Activated naive CD8-positive, alpha-beta T cell treated with anti-CD3 and anti-CD28 coated beads, Interleukin-2, amount 10 ng/mL, durations not matched to agents 7 days and 5 days (primary cell): ENCODE measurements at regions not wholly inside any gene's neighbourhood (a gene's known extent, or its start where the extent isn't known, plus 50 kb on each side); places are given as distances from the start of the nearest gene placed in this dataset.

Source experiments
- ATAC-seq: fragments of 150-1000 bp; cut with Tn5 transposase; one replicate; pipeline ENCODE4 v1.10.0; 2021; ENCODE audit warnings: low read depth, moderate library complexity
- POLR2A ChIA-PET: fragments of 350-600 bp; sonication (Branson Sonifier 250); formaldehyde crosslinking; loops from one replicate; lab custom pipeline; 2021; ENCODE audit warnings: antibody characterized with exemption; lab: Charles Lee
- DNase-seq: peaks from one replicate; pipeline ENCODE4 v3.0.0; 2021
- H3K27ac Mint-ChIP-seq: one replicate; pipeline ENCODE4 v1.8.0; 2022; ENCODE audit warnings: mild to moderate bottlenecking, mixed read lengths
- H3K27me3 Mint-ChIP-seq: one replicate; pipeline ENCODE4 v1.8.0; 2022; ENCODE audit warnings: mild to moderate bottlenecking, moderate library complexity, mixed read lengths
- H3K36me3 Mint-ChIP-seq: one replicate; pipeline ENCODE4 v1.8.0; 2021; ENCODE audit warnings: mild to moderate bottlenecking, mixed read lengths
- H3K4me1 Mint-ChIP-seq: one replicate; pipeline ENCODE4 v1.8.0; 2021; ENCODE audit warnings: mixed read lengths
- H3K4me3 Mint-ChIP-seq: one replicate; pipeline ENCODE4 v1.8.0; 2022; ENCODE audit warnings: mild to moderate bottlenecking, moderate library complexity, mixed read lengths
- H3K9me3 Mint-ChIP-seq: one replicate; pipeline ENCODE4 v1.8.0; 2021; ENCODE audit warnings: mixed read lengths

DNA sequence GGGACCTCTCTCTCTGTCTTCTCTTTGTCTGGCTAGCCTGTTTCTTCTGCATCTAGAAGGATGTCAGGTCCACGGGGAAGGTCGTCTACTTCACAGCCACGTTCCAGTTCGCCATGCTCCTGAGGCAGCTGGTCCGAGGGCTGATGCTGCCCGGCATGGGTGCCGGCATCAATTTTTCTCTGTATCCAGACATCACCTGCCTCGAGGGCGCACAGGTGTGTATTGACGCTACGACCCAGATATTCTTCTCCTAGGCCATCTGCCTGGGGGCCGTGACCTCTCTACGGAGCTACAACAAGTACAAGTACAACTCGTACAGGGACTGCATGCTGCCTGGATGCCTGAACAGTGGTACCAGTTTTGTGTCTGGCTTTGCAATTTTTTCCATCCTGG, 841.6 kb upstream of the TMPRSS15 start:
- ATAC-seq, result no peak
- no peaks in the 10 kb centered on the region for H3K4me1 Mint-ChIP-seq
- H3K27ac Mint-ChIP-seq, result no peak overlapping the region
- H3K27me3 Mint-ChIP-seq, result no peaks in the 10 kb centered on the region
- no peaks in the 10 kb centered on the region for H3K36me3 Mint-ChIP-seq
- POLR2A ChIA-PET, result no interaction called here
- peaks cover 8% of the 10 kb centered on the region for H3K9me3 Mint-ChIP-seq
- DNase-seq, result no peak
- no peak overlapping the region for H3K4me3 Mint-ChIP-seq

DNA sequence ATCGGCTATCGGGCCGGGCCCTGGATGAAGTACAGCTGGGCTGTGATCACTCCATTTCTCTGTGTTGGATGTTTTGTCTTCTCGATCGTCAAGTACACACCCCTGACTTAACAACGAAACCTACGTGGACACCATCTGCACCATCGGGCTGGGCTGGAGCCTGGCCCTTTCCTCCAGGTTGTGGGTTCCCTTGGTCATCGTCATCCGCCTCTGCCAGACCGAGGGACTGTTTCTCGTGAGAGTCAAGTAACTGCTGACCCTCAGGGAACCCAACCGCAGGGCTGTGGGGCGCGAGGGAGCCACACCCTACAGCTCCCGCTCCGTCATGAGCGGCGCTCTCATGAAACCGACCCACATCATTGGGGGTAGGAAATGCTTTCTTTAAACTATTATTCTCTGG, 842.4 kb upstream of the TMPRSS15 start:
- Mint-ChIP-seq H3K4me1 (no peaks in the 10 kb centered on the region), H3K27ac (no peak overlapping the region), H3K36me3 (no peaks in the 10 kb centered on the region), H3K4me3 (no peak overlapping the region), H3K9me3 (peaks cover 14% of the 10 kb centered on the region), H3K27me3 (no peaks in the 10 kb centered on the region)
- ATAC-seq (no peak), DNase-seq (no peak)
- POLR2A ChIA-PET, result no interaction called here

DNA sequence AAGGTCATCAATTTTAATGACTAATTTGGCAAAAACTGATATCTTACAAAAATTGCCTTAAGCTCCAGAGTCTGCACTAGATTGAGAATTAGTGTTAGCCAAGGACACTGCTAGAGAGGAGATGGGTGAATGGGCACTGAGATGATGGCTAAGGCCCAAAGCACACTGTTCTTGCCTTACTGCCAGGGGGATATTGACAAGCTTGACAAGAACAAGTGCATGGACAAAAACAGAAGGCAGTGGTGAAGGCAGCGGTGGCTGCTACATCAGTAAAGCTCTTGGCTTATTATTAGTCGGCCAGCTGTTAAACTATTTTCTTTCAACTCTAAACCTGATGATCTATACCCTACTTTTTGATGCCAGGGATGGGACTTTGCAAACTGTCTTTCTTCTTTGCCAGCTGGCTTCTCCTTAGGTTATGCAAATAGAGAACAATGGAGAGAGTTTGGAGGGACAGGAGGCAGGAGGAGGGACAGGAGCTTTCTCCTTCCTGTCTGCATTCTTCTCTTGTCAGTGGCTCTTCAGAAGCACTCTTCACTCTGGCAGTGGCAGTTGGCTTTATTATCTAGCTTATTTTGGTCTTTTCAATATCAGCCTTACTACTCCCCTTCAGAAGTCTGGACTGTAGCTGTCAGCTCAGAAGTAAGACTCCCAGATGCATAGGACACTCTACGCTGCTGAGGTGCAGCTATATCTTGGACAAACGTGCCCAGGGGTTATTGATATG, 853.5 kb upstream of the TMPRSS15 start:
- POLR2A ChIA-PET, result no interaction called here
- H3K36me3 Mint-ChIP-seq, result no peaks in the 10 kb centered on the region
- H3K9me3 Mint-ChIP-seq, result no peaks in the 10 kb centered on the region
- H3K27me3 Mint-ChIP-seq, result no peaks in the 10 kb centered on the region
- ATAC-seq (no peak), DNase-seq (no peak)
- H3K4me1 Mint-ChIP-seq, result no peaks in the 10 kb centered on the region
- H3K27ac Mint-ChIP-seq, result no peak overlapping the region
- no peak overlapping the region for H3K4me3 Mint-ChIP-seq

DNA sequence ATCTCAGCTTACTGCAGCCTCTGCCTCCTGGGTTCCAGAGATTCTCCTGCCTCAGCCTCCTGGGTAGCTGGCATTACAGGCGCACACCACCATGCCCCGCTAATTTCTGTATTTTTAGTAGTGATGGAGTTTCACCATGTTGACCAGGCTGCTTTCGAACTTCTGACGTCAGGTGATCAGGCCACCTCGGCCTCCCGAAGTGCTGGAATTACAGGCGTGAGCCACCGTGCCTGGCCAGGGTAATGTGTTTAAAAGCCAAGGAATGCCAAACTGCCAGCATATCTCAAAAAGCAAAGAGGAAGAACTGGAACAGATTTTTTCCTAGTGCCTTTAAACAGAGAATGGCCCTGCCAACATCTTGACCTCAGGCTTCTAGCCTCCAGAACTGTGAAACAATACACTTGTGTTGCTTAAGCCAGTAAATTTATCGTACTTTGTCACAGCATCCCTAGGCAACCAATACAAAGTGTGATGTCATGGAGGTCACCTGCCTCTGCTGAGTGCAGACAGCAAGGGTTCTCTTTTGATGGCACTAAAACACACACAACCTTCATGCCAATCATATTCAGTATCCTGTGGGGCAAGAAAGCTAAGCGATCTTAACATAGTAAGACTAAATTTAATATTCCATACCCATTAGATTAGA, 858.3 kb upstream of the TMPRSS15 start:
- no peaks in the 10 kb centered on the region for H3K9me3 Mint-ChIP-seq

DNA sequence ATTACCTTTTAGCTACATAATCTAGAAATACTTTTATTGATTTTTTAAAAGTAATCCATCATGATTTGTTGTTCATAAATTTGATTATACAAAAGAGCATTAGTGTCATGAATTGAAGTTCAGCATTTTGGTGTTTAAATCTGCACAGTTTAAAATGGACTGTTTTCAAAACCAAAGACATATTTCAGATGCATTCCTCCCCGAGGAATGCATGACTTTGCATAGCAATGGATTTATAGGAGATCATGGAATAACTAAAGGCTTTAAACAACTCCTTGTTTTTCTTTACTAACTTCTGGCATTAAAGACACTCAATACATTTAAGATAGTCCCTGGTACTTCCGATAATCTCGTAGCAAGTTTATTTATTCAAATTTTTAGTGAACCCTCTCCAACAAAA, 863.1 kb upstream of the TMPRSS15 start:
- H3K27me3 Mint-ChIP-seq, result no peaks in the 10 kb centered on the region
- no peak overlapping the region for H3K27ac Mint-ChIP-seq
- no peak overlapping the region for H3K4me3 Mint-ChIP-seq
- H3K9me3 Mint-ChIP-seq, result no peaks in the 10 kb centered on the region
- ATAC-seq (no peak), DNase-seq (no peak)
- no peaks in the 10 kb centered on the region for H3K4me1 Mint-ChIP-seq
- H3K36me3 Mint-ChIP-seq, result no peaks in the 10 kb centered on the region
- POLR2A ChIA-PET, result no interaction called here

More for the DNA sequence above, 858.3 kb upstream of the TMPRSS15 start:
- no peaks in the 10 kb centered on the region for H3K27me3 Mint-ChIP-seq
- H3K27ac Mint-ChIP-seq, result no peak overlapping the region
- no peaks in the 10 kb centered on the region for H3K36me3 Mint-ChIP-seq
- POLR2A ChIA-PET, result no interaction called here
- no peak overlapping the region for H3K4me3 Mint-ChIP-seq
- DNase-seq (no peak), ATAC-seq (no peak)
- no peaks in the 10 kb centered on the region for H3K4me1 Mint-ChIP-seq

DNA sequence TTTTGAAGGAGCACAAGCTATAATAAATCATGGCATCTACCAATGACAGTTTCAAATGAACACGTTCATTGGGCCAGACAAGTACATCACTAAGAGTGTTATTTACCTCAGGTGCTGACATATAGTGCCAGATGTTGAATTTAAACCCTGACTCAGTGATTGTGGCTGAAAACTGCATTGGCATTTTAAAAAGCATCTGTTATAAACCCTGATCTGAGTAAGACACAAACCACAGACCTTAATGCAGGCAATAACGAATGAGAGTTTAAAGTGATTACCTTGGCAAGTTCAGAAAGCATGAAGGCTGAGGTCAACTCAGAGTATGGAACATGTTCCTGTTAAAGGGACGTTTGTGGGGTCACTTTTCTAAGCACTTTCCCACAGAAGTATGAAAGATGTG, 865.1 kb upstream of the TMPRSS15 start:
- no peaks in the 10 kb centered on the region for H3K27me3 Mint-ChIP-seq
- POLR2A ChIA-PET, result no interaction called here
- no peaks in the 10 kb centered on the region for H3K36me3 Mint-ChIP-seq
- no peak for ATAC-seq
- H3K27ac Mint-ChIP-seq, result no peak overlapping the region
- no peak overlapping the region for H3K4me3 Mint-ChIP-seq
- DNase-seq, result no peak
- H3K9me3 Mint-ChIP-seq, result no peaks in the 10 kb centered on the region
- no peaks in the 10 kb centered on the region for H3K4me1 Mint-ChIP-seq

DNA sequence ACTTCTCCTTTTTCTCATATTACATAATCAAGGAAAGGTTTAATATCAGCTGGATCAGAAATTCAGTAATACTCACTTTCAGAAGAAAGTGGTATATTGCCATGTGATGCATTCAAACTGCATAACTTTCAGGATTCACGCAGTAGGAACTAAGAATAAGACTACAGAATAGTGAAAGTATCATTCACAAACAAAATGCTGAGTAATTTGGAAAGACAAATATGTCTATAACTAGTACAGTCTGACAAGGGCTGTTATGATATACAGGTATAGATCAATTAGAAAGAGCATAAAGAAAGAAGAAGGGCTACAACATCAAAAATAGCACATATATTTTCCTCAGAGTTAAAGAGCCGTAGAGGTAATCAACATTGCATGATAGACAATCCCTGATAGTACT, 871.5 kb upstream of the TMPRSS15 start:
- no peaks in the 10 kb centered on the region for H3K27me3 Mint-ChIP-seq
- ATAC-seq (no peak), DNase-seq (no peak)
- no peak overlapping the region for H3K4me3 Mint-ChIP-seq
- no peaks in the 10 kb centered on the region for H3K9me3 Mint-ChIP-seq
- POLR2A ChIA-PET, result no interaction called here
- H3K27ac Mint-ChIP-seq, result no peak overlapping the region
- H3K4me1 Mint-ChIP-seq, result no peaks in the 10 kb centered on the region
- H3K36me3 Mint-ChIP-seq, result no peaks in the 10 kb centered on the region

DNA sequence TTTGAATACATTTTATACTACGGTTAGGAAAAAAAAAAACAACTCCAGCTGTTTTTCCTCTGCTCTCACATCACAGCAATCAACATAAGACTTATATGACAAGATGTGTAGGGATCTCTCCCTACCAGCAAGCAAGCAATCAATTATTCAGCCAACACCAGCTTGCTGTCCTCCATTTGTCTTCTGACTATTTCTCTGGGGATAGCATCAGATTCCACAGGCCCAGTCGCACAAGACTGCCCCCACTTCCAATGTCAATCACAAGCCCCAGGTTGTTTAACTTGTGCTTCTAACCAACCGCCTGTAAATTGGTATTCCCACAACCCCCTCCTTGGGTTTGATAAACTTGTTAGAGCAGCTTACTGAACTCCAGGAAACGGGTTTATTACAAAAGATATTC, 873.1 kb upstream of the TMPRSS15 start:
- DNase-seq (no peak), ATAC-seq (no peak)
- H3K36me3 Mint-ChIP-seq, result no peaks in the 10 kb centered on the region
- POLR2A ChIA-PET, result no interaction called here
- no peaks in the 10 kb centered on the region for H3K4me1 Mint-ChIP-seq
- H3K27me3 Mint-ChIP-seq, result no peaks in the 10 kb centered on the region
- H3K9me3 Mint-ChIP-seq, result no peaks in the 10 kb centered on the region
- no peak overlapping the region for H3K27ac Mint-ChIP-seq
- H3K4me3 Mint-ChIP-seq, result no peak overlapping the region

DNA sequence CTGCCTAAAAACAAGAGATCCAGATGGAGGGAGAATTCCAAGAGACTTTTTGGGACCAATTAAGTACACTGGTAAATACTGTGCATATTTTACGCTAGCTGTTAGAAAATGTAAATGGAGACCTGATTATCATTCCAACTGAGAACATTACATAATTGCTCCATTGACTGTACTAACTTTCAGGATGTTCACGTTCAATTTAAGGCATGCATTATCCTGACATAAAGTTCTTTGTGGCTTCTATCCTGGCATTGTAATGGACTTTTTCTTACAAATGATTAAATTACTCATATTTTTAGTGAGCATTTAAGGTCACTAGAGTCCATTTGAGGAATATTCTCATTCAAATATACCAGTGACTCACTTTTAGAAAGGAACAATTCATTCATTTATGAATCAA, 883.3 kb upstream of the TMPRSS15 start:
- ATAC-seq (no peak), DNase-seq (no peak)
- H3K36me3 Mint-ChIP-seq, result no peaks in the 10 kb centered on the region
- POLR2A ChIA-PET, result no interaction called here
- no peak overlapping the region for H3K27ac Mint-ChIP-seq
- H3K27me3 Mint-ChIP-seq, result no peaks in the 10 kb centered on the region
- no peak overlapping the region for H3K4me3 Mint-ChIP-seq
- H3K4me1 Mint-ChIP-seq, result no peaks in the 10 kb centered on the region
- H3K9me3 Mint-ChIP-seq, result peaks cover 4% of the 10 kb centered on the region

DNA sequence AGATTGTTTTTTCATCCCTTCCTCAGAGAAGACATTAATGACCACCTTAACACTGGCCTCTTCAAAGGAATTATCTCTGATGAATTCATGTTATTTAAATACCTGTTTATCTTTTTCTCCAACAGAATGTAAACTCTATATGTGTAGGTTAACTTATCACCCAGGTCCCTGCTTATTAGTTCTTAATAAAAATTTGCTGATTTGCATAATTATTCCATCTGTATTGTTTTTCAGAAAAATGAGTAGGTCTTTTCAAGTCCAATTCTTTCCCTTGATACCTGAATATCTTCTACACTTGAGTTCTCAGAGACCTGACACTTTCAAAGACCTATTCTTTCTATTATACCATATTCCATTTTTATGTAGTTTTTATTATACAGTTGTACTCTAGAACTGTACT, 886.7 kb upstream of the TMPRSS15 start:
- Mint-ChIP-seq H3K36me3 (no peaks in the 10 kb centered on the region), H3K27me3 (no peaks in the 10 kb centered on the region), H3K4me1 (no peaks in the 10 kb centered on the region), H3K4me3 (no peak overlapping the region), H3K27ac (no peak overlapping the region), H3K9me3 (peaks cover 9% of the 10 kb centered on the region)
- DNase-seq (no peak), ATAC-seq (no peak)
- POLR2A ChIA-PET, result no interaction called here

DNA sequence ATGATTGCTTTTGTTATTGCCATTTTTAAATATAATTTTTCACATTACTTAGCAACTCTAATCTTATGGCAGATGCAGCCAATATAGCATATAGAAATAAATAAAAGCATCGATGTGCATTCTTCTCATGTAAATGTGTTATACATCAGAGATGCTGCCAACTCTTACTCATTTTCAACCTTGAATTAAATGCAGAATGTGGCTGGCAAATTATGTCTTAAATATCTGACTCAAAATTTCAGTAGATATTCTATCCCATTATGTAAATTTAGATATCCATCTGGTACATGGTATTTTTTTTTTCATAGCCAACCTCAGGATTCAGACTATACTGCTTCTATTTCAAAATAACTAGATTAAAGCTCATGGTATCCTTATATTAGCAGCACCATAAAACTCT, 916.7 kb upstream of the TMPRSS15 start:
- Mint-ChIP-seq H3K36me3 (no peaks in the 10 kb centered on the region), H3K9me3 (peaks cover 2% of the 10 kb centered on the region), H3K4me1 (no peaks in the 10 kb centered on the region), H3K27ac (no peak overlapping the region), H3K4me3 (no peak overlapping the region), H3K27me3 (no peaks in the 10 kb centered on the region)
- POLR2A ChIA-PET, result no interaction called here
- ATAC-seq, result no peak
- no peak for DNase-seq

DNA sequence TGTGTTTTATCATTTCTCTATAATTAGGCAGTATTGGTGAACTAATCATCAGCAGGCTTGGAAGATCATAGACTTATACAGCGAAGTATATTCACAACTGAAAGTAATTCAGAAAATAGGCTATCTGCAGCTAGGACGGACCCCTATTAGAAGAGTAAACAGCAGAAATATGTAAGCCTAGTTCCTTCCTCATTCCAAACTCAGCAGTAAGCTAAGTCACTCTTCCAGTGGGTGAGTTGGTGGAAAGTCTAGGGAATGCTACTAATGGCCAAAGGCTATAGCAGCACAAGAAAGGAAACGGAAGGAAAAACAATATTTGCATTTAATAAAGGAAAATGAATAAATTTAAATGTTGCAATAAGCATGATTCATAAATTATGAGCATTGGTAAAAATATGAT, 918.1 kb upstream of the TMPRSS15 start:
- POLR2A ChIA-PET, result no interaction called here
- ATAC-seq (no peak), DNase-seq (no peak)
- H3K27ac Mint-ChIP-seq, result no peak overlapping the region
- H3K36me3 Mint-ChIP-seq, result no peaks in the 10 kb centered on the region
- H3K9me3 Mint-ChIP-seq, result no peaks in the 10 kb centered on the region
- H3K4me1 Mint-ChIP-seq, result no peaks in the 10 kb centered on the region
- H3K4me3 Mint-ChIP-seq, result no peak overlapping the region
- H3K27me3 Mint-ChIP-seq, result no peaks in the 10 kb centered on the region

DNA sequence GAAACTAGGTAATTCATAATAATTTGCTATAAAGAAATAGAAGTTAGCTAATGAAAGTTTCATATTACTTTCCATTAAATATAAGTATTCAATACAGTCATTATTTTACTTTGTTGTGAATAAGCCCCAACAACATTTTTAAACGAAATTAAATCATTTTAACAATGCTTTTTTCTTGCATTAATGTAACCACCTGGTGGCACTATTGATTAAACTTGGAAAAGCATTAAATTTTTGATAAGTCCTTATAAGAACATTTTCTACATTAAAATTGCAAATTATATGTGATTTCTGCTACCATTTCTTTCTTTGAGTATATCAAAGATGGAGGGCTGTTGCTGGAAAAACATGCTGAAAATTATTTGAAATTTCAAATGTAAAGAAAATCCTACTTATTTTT, 918.8 kb upstream of the TMPRSS15 start:
- POLR2A ChIA-PET, result no interaction called here
- Mint-ChIP-seq H3K4me3 (no peak overlapping the region), H3K36me3 (no peaks in the 10 kb centered on the region), H3K27ac (no peak overlapping the region), H3K9me3 (no peaks in the 10 kb centered on the region), H3K27me3 (no peaks in the 10 kb centered on the region), H3K4me1 (no peaks in the 10 kb centered on the region)
- DNase-seq (no peak), ATAC-seq (no peak)

DNA sequence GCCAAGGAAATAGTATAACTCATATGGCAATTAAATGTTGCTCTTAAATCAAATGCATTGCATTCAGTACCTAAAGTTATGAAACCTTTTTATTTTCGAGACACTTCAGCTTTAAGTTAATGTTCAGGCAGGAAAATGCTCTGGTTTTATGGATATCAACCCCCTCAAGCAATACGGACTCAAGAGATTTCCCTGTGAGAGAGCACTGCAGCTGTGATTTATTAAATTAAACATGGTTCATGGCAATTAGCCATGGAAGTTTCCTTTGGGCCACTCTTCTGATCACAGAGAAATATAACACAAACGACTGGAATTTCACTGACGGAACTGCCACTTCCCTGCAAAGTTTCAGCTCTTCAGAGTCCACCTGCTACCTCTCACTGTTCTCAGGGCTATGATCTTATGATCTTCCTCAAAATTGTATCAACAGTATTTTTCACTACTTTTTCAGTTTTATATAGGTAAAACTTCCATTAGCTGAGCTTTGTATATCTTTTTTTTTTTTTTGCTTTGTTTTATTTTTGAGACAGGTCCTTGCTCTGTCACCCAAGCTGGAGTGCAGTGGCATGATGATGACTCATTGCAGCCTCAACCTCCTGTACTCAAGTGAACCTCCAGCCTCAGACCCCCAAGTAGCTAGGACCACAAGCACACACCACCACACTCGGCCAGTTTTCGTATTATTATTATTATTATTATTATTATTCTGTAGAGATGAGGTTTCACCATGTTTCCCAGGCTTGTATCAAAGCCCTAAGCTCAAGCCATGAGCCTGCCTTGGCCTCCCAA, 923.1 kb upstream of the TMPRSS15 start:
- H3K4me1 Mint-ChIP-seq, result no peaks in the 10 kb centered on the region
- H3K27ac Mint-ChIP-seq, result no peak overlapping the region
- H3K4me3 Mint-ChIP-seq, result no peak overlapping the region
- ATAC-seq (no peak), DNase-seq (no peak)
- POLR2A ChIA-PET, result no interaction called here
- H3K36me3 Mint-ChIP-seq, result no peaks in the 10 kb centered on the region
- H3K9me3 Mint-ChIP-seq, result peaks cover 2% of the 10 kb centered on the region
- H3K27me3 Mint-ChIP-seq, result no peaks in the 10 kb centered on the region
